Brain microvascular endothelial cell (primary cell): ENCODE measurements at regions not wholly inside any gene's neighbourhood (a gene's known extent, or its start where the extent isn't known, plus 50 kb on each side); places are given as distances from the start of the nearest gene placed in this dataset.

ENCODE experiments used
- DNase-seq: peaks from one replicate; pipeline ENCODE4 v3.0.0-alpha.2; 2020
- H3K27ac ChIP-seq: fragments of 250-450 bp; sonication (Bioruptor Pico); 2 replicates; pipeline ENCODE4 v1.5.1; 2020; ENCODE audit warnings: mild to moderate bottlenecking, moderate library complexity
- H3K27me3 ChIP-seq: fragments of 250-450 bp; sonication (Bioruptor Pico); replicated peaks from 2 replicates; pipeline ENCODE4 v1.5.1; 2020; ENCODE audit warnings: mild to moderate bottlenecking
- H3K36me3 ChIP-seq: fragments of 250-450 bp; sonication (Bioruptor Pico); replicated peaks from 2 replicates; pipeline ENCODE4 v1.5.1; 2020; ENCODE audit warnings: mild to moderate bottlenecking
- H3K4me3 ChIP-seq: 2 replicates; pipeline ENCODE4 v1.5.1; 2011; ENCODE audit warnings: low read depth, mild to moderate bottlenecking, control low read depth, low read length, moderate library complexity
- CTCF ChIP-seq: IDR thresholded peaks from 2 replicates; pipeline ENCODE4 v1.5.1; 2011; ENCODE audit warnings: low read depth, mild to moderate bottlenecking, moderate library complexity, low read length, control low read depth, inconsistent platforms; ENCODE audit errors: missing control alignments
- in situ Hi-C: cut with HindIII; loops from 2 replicates; pipeline ENCODE4 v1.10.0; 2017; ENCODE audit warnings: low sequenced_read_pairs, low pct_ligation_motif_present

GRCh38 chr3:3552761-3553160 is 246.5 kb upstream of the LRRN1 start:
- in situ Hi-C loops = no loop called here
- H3K4me3 ChIP-seq = no peak overlapping the region
- no peak overlapping the region for H3K27ac ChIP-seq
- H3K27me3 ChIP-seq = no peaks in the 10 kb centered on the region
- TF ChIP-seq CTCF = no peak
- DNase-seq = no peak
- H3K36me3 ChIP-seq = no peaks in the 10 kb centered on the region

GRCh38 chr3:3551981-3552380 is 247.2 kb upstream of the LRRN1 start:
- Histone ChIP-seq H3K36me3 (no peaks in the 10 kb centered on the region), H3K27me3 (no peaks in the 10 kb centered on the region), H3K4me3 (no peak overlapping the region), H3K27ac (no peak overlapping the region)
- in situ Hi-C loops = no loop called here
- no peak for TF ChIP-seq CTCF
- DNase-seq = no peak

- DNase-seq = no peak
- H3K4me3 ChIP-seq = no peak overlapping the region
- no peak for TF ChIP-seq CTCF
- no peak overlapping the region for H3K27ac ChIP-seq
- no peaks in the 10 kb centered on the region for H3K36me3 ChIP-seq
- H3K27me3 ChIP-seq = no peaks in the 10 kb centered on the region
- in situ Hi-C loops = no loop called here
Measured at GRCh38 chr3:3545360-3545759, 253.9 kb upstream of the LRRN1 start.

GRCh38 chr3:3538451-3538850 is 260.8 kb upstream of the LRRN1 start:
- in situ Hi-C loops = no loop called here
- Histone ChIP-seq H3K27ac (no peak overlapping the region), H3K27me3 (no peaks in the 10 kb centered on the region), H3K36me3 (no peaks in the 10 kb centered on the region), H3K4me3 (no peak overlapping the region)
- no peak for DNase-seq
- no peak for TF ChIP-seq CTCF

GRCh38 chr3:3532508-3532907 is 266.7 kb upstream of the LRRN1 start:
- DNase-seq = no peak

More at GRCh38 chr3:3532508-3532907, 266.7 kb upstream of the LRRN1 start:
- in situ Hi-C loops = no loop called here
- Histone ChIP-seq H3K27ac (no peak overlapping the region), H3K27me3 (no peaks in the 10 kb centered on the region), H3K36me3 (no peaks in the 10 kb centered on the region), H3K4me3 (no peak overlapping the region)
- no peak for TF ChIP-seq CTCF
